Mammary epithelial cell (primary cell): ENCODE measurements at regions not wholly inside any gene's neighbourhood (a gene's known extent, or its start where the extent isn't known, plus 50 kb on each side); places are given as distances from the start of the nearest gene placed in this dataset.

Source experiments
- EZH2 ChIP-seq: IDR thresholded peaks from 2 replicates; pipeline ENCODE4 v1.6.1; 2012; ENCODE audit warnings: low read length, inconsistent platforms, borderline replicate concordance
- TF ChIP-seq, protein P1 (sequence below), 2 donors: IDR thresholded peaks in 1 of 2; conservative IDR thresholded peaks in 1 of 2; 2 replicates each; pipeline ENCODE4 v1.5.1; 2011 to 2012; ENCODE audit warnings: inconsistent platforms in 2 of 2, low read length in 2 of 2, mild to moderate bottlenecking in 2 of 2, control low read depth in 1 of 2, low read depth in 1 of 2; ENCODE audit not compliant: insufficient read depth in 1 of 2; ENCODE audit errors: extremely low read depth in 1 of 2

DNA sequence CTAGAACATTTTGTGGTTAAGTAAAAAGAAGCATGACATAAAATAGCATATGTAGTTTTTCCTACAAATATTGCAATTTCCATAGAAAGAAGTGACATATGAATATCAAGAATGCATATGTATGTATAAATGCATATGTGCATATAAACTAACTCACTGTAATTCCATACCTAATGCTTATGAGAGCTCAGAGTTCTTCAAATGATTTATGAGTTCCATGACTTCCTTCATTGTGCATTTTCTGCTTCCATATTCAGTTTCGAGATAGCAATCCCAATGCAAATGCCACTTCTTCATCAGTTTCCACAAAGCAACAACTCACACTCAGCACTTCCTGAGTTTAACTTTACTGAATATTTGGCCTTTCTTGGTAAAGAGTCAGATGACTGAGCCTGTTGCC is 1744.3 kb upstream of the MIR17HG start:
- TF ChIP-seq, protein P1, sequence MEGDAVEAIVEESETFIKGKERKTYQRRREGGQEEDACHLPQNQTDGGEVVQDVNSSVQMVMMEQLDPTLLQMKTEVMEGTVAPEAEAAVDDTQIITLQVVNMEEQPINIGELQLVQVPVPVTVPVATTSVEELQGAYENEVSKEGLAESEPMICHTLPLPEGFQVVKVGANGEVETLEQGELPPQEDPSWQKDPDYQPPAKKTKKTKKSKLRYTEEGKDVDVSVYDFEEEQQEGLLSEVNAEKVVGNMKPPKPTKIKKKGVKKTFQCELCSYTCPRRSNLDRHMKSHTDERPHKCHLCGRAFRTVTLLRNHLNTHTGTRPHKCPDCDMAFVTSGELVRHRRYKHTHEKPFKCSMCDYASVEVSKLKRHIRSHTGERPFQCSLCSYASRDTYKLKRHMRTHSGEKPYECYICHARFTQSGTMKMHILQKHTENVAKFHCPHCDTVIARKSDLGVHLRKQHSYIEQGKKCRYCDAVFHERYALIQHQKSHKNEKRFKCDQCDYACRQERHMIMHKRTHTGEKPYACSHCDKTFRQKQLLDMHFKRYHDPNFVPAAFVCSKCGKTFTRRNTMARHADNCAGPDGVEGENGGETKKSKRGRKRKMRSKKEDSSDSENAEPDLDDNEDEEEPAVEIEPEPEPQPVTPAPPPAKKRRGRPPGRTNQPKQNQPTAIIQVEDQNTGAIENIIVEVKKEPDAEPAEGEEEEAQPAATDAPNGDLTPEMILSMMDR (conservative IDR thresholded peaks at IDR 0.05 in 1 of 2, IDR thresholded peaks at IDR 0.05 in 1 of 2; ENCODE audit: extremely low read depth in 1 of 2, insufficient read depth in 1 of 2, low read depth in 1 of 2, low read length in 2 of 2): no peak
- no peak for TF ChIP-seq EZH2
